ENCODE measurements at regions not wholly inside any gene's neighbourhood (a gene's known extent, or its start where the extent isn't known, plus 50 kb on each side); places are given as distances from the start of the nearest gene placed in this dataset.
"Not testable (repeated sequence)": the region's sequence is repeated elsewhere in the genome, so short reads cannot be mapped to it uniquely, and the experiment has no call there.

DNA sequence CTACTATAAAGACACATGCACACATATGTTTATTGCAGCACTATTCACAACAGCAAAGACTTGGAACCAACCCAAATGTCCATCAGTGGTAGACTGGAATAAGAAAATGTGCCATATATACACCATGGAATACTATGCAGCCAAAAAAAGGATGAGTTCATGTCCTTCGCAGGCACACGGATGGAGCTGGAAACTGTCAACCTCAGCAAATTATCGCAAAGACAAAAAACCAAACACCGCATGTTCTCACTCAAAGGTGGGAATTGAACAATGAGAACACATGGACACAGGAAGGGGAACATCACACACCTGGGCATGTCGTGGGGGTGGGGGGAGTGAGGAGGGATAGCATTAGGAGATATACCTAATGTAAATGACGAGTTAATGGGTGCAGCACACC, 460.1 kb upstream of the NRSN1 start:
- TF ChIP-seq, protein P1, sequence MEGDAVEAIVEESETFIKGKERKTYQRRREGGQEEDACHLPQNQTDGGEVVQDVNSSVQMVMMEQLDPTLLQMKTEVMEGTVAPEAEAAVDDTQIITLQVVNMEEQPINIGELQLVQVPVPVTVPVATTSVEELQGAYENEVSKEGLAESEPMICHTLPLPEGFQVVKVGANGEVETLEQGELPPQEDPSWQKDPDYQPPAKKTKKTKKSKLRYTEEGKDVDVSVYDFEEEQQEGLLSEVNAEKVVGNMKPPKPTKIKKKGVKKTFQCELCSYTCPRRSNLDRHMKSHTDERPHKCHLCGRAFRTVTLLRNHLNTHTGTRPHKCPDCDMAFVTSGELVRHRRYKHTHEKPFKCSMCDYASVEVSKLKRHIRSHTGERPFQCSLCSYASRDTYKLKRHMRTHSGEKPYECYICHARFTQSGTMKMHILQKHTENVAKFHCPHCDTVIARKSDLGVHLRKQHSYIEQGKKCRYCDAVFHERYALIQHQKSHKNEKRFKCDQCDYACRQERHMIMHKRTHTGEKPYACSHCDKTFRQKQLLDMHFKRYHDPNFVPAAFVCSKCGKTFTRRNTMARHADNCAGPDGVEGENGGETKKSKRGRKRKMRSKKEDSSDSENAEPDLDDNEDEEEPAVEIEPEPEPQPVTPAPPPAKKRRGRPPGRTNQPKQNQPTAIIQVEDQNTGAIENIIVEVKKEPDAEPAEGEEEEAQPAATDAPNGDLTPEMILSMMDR (IDR thresholded peaks at IDR 0.05): not testable (repeated sequence)
- not testable (repeated sequence) for TF ChIP-seq POLR2A (IDR thresholded peaks at IDR 0.05)
